GM11168 (cell line): ENCODE measurements at regions not wholly inside any gene's neighbourhood (a gene's known extent, or its start where the extent isn't known, plus 50 kb on each side); places are given as distances from the start of the nearest gene placed in this dataset.

Source experiments
- in situ Hi-C: fragments of 300-500 bp; cut with MboI; formaldehyde crosslinking; loops from one replicate; pipeline ENCODE4 v1.12.0; 2022; ENCODE audit warnings: low sequenced_read_pairs; ENCODE audit not compliant: unreplicated experiment

- in situ Hi-C loops = no loop called here
Observed at GRCh38 chr12:105993766-105994555, 144.8 kb downstream of the NUAK1 start.

GRCh38 chr12:105995961-105996431, 142.8 kb downstream of the NUAK1 start:
- in situ Hi-C loops = no loop called here

GRCh38 chr12:105998561-105998960, 140.2 kb downstream of the NUAK1 start:
- in situ Hi-C loops = no loop called here

- in situ Hi-C loops = no loop called here
Observed at GRCh38 chr12:106000382-106001104, 138.2 kb downstream of the NUAK1 start.

GRCh38 chr12:106001105-106001836, 137.5 kb downstream of the NUAK1 start:
- in situ Hi-C loops = no loop called here

- in situ Hi-C loops = no loop called here
Observed at GRCh38 chr12:106001837-106002218, 136.9 kb downstream of the NUAK1 start.

- in situ Hi-C loops = no loop called here
Observed at GRCh38 chr12:106003297-106003696, 135.5 kb downstream of the NUAK1 start.

GRCh38 chr12:106004289-106004688, 134.5 kb downstream of the NUAK1 start:
- in situ Hi-C loops = no loop called here

- in situ Hi-C loops = no loop called here
Observed at GRCh38 chr12:106006382-106006781, 132.4 kb downstream of the NUAK1 start.

- in situ Hi-C loops = no loop called here
Observed at GRCh38 chr12:106006940-106007339, 131.8 kb downstream of the NUAK1 start.

- in situ Hi-C loops = no loop called here
Observed at GRCh38 chr12:106010741-106011140, 128.0 kb downstream of the NUAK1 start.
